AG09309 (cell line): ENCODE measurements at regions not wholly inside any gene's neighbourhood (a gene's known extent, or its start where the extent isn't known, plus 50 kb on each side); places are given as distances from the start of the nearest gene placed in this dataset.

Experiments
- DNase-seq: peaks from one replicate; pipeline ENCODE4 v3.0.0-alpha.2; 2010; ENCODE audit warnings: low read depth
- H3K4me3 ChIP-seq: 2 replicates; pipeline ENCODE4 v1.5.1; 2011; ENCODE audit warnings: mild to moderate bottlenecking, low read depth, low read length, moderate library complexity; ENCODE audit not compliant: control insufficient read depth
- TF ChIP-seq, protein P1 (sequence below): IDR thresholded peaks from 2 replicates; pipeline ENCODE4 v1.5.1; 2011; ENCODE audit warnings: mild to moderate bottlenecking, low read depth, low read length, inconsistent platforms; ENCODE audit not compliant: insufficient read depth, control insufficient read depth; ENCODE audit errors: missing control alignments

DNA sequence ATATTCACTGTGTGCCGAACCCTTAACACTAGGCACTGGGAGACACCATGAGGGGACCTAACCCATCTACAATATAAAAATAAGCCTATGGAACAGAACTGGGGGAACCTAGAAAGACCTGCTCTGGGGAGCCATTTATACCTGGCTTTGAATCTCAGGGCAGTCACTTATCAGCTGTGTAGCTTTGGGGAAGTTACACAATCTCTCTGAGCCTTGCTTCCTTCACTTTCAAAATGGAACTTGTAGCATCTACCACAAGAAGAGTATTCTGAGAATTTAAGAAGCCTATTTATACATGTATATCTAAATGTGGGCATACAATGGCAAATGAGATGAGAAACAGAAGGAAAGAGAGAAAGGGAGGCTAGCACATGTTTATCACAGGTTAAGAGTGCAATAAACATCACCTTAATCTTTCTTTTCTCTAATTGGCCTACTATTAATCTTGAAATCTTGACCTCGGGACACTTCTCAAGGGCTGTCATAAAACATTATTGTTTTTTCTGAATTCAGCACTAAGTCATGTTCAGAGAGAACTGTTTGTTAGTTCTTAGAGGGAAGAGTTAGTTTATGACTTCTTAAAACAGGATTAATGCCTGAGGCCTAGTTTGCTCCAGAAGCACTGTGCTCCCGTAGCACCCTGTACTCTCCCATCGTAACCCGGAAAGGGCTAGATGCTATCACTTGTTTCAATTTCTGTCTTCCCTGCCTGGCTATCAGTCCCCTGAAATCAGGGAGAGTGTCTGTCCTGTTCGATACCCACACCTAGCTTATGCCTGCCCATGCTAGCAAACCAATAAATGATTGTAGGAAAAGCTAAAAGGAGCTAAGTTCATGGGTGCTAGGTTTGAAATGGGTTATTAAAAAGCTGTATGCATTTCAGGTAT lies 606.4 kb upstream of the CLINT1 start:
- H3K4me3 ChIP-seq = no peak overlapping the region
- DNase-seq = no peak
- TF ChIP-seq, protein P1, sequence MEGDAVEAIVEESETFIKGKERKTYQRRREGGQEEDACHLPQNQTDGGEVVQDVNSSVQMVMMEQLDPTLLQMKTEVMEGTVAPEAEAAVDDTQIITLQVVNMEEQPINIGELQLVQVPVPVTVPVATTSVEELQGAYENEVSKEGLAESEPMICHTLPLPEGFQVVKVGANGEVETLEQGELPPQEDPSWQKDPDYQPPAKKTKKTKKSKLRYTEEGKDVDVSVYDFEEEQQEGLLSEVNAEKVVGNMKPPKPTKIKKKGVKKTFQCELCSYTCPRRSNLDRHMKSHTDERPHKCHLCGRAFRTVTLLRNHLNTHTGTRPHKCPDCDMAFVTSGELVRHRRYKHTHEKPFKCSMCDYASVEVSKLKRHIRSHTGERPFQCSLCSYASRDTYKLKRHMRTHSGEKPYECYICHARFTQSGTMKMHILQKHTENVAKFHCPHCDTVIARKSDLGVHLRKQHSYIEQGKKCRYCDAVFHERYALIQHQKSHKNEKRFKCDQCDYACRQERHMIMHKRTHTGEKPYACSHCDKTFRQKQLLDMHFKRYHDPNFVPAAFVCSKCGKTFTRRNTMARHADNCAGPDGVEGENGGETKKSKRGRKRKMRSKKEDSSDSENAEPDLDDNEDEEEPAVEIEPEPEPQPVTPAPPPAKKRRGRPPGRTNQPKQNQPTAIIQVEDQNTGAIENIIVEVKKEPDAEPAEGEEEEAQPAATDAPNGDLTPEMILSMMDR = no peak

DNA sequence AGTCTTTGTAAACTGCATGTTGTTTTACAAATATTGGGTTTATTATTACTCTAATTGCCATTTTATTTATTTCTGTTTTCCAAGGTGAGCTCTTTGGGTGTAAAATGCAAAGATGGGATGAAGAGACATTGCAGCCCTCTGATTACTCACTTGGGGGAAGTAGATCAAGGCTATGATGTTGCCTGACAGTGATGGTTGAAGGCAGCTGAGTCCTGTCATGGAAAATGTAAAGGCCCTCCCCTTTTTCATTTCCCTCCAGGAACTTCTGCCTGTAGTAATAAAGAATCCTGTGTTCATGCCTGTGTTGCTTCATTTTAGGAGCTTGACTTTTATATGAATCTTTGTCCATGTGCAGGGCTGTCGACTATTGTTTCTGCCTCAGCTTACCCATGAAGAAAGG lies 605.4 kb upstream of the CLINT1 start:
- no peak for DNase-seq
- TF ChIP-seq, protein P1 = no peak
- no peak overlapping the region for H3K4me3 ChIP-seq

DNA sequence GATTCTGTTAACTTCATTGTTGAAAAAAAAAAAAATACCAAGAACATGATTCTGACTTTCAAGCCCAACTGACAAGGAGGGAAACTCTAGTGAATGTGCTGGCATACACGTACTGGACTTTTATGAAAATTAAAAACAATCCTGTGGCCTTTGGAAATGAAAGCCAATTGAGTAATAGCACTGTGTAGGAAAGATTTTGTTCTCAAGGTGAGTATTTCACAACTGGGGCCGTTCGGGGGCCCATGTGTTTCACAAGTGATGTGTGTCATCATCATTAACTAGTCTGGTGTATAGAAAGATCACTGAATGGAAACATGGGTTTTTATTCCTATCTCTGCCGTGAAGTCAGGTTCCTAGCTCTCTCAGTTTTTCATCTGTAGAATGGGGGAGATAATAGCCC lies 605.0 kb upstream of the CLINT1 start:
- no peak overlapping the region for H3K4me3 ChIP-seq
- peak; percentile 77 for DNase-seq
- TF ChIP-seq, protein P1 = no peak

DNA sequence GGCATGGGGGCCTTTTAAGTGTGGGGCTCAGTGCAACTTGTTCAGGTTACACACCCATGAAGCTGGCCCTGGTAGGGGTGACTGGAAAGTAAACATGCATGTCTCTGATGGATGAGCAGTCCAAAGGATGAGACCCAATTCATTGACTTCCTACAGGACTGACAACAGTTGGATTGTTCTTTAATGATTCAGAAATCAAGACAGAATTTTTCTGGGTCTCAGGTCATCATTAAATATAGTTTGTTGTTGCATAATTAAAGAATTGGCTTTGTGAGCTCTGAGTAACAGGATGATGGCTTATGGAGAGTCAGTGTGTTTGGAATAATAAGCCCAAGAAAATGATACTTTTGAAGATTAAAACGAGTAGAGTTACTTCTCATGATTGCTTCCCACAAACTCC lies 604.2 kb upstream of the CLINT1 start:
- DNase-seq = no peak
- H3K4me3 ChIP-seq = no peak overlapping the region

DNA sequence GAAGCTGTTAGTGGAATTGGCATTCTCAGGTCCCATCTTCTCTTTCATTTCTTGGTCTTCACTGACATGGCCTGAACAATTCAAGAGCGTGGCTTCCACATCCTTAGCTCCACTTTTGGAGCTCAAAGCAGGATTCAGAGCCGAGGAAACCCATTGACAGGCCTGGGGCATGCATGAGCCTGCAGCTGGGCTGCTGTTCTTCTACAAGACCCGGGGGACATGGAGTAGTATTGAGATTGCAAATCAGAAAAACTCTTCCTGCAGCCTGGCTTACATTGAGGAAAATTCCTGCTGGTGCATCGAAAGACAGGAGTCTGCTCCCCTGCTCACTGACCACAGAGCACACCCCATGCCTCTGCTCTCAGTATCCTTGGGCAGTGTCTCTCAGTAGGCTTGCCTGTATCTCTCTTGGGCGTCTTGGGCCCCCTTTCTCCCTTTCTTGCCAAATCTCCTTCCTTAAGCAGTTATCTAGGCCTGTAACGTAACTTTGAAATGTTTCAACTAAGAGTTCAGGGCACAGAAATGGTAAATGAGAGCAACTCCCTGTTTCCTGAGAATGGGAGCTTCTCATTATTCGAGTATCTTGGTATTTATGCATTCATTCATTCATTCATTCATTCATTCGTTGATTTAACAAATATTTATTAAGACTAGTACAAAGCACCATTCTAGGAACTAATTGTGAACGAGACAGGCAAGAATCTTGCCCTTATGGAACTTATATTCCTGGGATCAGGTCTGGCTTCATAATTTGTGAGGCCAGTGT lies 603.6 kb upstream of the CLINT1 start:
- DNase-seq = no peak
- TF ChIP-seq, protein P1 = no peak
- H3K4me3 ChIP-seq = no peak overlapping the region

More for the DNA sequence above, 604.2 kb upstream of the CLINT1 start:
- TF ChIP-seq, protein P1 = no peak

DNA sequence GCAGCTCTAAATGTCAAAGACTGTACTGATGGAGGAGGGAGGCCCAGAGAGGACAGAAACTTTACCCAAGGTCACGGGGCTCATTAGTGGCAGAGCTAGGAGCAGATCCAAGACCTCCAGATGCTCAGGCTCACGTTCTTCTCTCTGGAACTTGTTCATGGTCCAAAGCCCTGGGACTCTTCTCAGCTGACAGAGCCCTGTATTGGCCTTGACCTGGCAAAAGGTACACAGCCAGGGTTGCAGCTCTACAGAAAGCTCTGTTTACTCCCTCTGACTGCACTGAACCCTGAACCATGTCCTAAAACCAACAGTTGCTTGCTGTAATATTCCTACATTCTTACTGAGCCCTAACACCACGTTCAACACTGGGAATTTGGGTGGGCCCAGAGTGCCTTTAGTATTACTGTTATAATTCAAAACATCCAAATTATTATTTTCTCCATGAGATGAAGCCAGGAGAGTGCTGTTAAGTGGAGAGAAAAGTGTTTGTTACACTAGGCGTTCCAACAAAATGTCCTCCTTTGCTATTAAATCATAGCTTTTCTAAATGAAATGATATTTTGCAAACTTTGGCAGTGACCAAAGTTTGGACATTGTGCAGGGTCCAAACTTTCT lies 602.4 kb upstream of the CLINT1 start:
- DNase-seq = no peak
- TF ChIP-seq, protein P1 = no peak
- no peak overlapping the region for H3K4me3 ChIP-seq
